Ascending aorta (tissue), 2 donors: ENCODE measurements at regions not wholly inside any gene's neighbourhood (a gene's known extent, or its start where the extent isn't known, plus 50 kb on each side); places are given as distances from the start of the nearest gene placed in this dataset.
"Not testable (repeated sequence)": the region's sequence is repeated elsewhere in the genome, so short reads cannot be mapped to it uniquely, and the experiment has no call there.

ENCODE experiments used
- DNase-seq, 2 donors: peaks; one replicate each; pipeline ENCODE4 v3.0.0-alpha.2; 2019; ENCODE audit warnings: low spot score in 2 of 2
- H3K27ac ChIP-seq, 2 donors: fragments of 200-600 bp; sonication (generic); one replicate each; pipeline ENCODE4 v1.5.1; 2016 to 2017; ENCODE audit warnings: mild to moderate bottlenecking in 1 of 2
- H3K27me3 ChIP-seq: fragments of 200-600 bp; sonication (generic); one replicate; pipeline ENCODE4 v1.5.1; 2017
- H3K36me3 ChIP-seq, 2 donors: fragments of 200-600 bp; sonication (generic); one replicate each; pipeline ENCODE4 v1.5.1; 2016
- H3K4me1 ChIP-seq, 2 donors: fragments of 200-600 bp; sonication (generic); one replicate each; pipeline ENCODE4 v1.5.1; 2016 to 2017; ENCODE audit warnings: mild to moderate bottlenecking in 1 of 2
- H3K4me3 ChIP-seq, 2 donors: fragments of 200-600 bp; sonication (generic); one replicate each; pipeline ENCODE4 v1.5.1; 2016 to 2017; ENCODE audit warnings: mild to moderate bottlenecking in 1 of 2
- H3K9me3 ChIP-seq, 2 donors: fragments of 200-600 bp; sonication (generic); one replicate each; pipeline ENCODE4 v1.5.1; 2016
- intact Hi-C: fragments of 100-400 bp; cut with DNase I; formaldehyde crosslinking; loops from one replicate; pipeline ENCODE4 v1.15.1; 2023
- TF ChIP-seq, protein P1 (sequence below), 3 experiments: fragments of 200-600 bp in 2 of 3; fragments of 450-650 bp in 1 of 3; sonication (generic) in 2 of 3; IDR thresholded peaks; one replicate each; pipeline ENCODE4 v1.5.1; 2016 to 2019; ENCODE audit warnings: antibody characterized with exemption in 3 of 3, mild to moderate bottlenecking in 1 of 3, moderate library complexity in 1 of 3

DNA sequence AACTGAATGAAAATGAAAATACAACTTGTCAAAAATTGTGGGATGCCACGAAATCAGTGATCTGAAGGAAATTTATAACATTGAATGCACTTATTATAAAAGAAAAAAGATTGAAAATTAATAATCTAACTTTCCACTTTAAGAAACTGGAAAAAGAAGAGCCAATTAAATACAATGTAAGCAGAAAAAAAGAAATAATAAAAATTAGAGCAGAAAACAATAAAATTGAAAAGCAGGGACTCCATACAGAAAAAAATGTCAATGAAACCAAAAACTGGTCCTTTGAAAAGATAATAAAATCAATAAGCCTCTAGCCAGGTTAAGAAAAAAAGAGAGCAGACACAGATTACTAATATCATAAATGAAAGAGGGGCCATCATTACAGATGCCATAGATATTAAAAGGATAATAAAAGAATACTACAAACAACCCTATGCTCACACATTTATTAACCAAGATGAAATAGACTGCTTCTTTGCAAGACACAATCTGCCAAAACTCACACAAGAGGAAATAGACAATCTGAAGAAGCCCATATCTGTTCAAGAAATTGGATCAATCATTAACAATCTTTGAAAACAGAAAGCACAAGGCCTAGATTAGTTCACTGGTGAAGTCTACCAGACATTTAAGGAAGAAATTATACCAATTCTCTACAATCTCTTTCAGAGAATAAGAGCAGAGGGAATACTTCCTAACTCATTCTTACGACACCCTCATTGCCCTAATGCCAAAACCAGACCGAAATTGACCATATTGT, 233.8 kb upstream of the NEBL start:
- no peak overlapping the region for H3K27ac ChIP-seq

DNA sequence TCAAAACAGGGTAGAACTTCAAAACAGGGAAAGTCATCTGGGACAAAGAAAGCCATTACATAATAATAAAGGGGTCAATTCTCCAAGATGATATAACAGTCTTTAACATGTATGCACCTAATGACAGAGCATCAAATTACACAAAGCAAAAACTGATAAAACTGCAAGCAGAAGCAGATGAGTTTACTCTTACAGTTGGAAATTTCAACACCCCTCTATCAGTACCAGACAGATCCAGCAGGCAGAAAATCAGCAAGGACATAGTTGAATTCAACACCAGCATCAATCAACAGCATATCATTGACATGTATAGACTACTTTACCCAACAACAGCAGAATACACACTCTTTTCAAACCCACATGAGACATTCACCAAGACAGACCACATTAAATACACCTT, 233.0 kb upstream of the NEBL start:
- H3K27ac ChIP-seq, result no peak overlapping the region
- no peaks in the 10 kb centered on the region for H3K27me3 ChIP-seq
- TF ChIP-seq, protein P1, sequence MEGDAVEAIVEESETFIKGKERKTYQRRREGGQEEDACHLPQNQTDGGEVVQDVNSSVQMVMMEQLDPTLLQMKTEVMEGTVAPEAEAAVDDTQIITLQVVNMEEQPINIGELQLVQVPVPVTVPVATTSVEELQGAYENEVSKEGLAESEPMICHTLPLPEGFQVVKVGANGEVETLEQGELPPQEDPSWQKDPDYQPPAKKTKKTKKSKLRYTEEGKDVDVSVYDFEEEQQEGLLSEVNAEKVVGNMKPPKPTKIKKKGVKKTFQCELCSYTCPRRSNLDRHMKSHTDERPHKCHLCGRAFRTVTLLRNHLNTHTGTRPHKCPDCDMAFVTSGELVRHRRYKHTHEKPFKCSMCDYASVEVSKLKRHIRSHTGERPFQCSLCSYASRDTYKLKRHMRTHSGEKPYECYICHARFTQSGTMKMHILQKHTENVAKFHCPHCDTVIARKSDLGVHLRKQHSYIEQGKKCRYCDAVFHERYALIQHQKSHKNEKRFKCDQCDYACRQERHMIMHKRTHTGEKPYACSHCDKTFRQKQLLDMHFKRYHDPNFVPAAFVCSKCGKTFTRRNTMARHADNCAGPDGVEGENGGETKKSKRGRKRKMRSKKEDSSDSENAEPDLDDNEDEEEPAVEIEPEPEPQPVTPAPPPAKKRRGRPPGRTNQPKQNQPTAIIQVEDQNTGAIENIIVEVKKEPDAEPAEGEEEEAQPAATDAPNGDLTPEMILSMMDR (IDR thresholded peaks at IDR 0.05), result no peak
- no peaks in the 10 kb centered on the region for H3K9me3 ChIP-seq
- intact Hi-C loops, result no loop called here
- H3K4me3 ChIP-seq, result no peak overlapping the region
- DNase-seq, result no peak
- H3K36me3 ChIP-seq, result no peaks in the 10 kb centered on the region
- no peaks in the 10 kb centered on the region for H3K4me1 ChIP-seq

More for the DNA sequence above, 233.8 kb upstream of the NEBL start:
- Histone ChIP-seq H3K27me3 (no peaks in the 10 kb centered on the region), H3K9me3 (no peaks in the 10 kb centered on the region), H3K36me3 (no peaks in the 10 kb centered on the region), H3K4me1 (no peaks in the 10 kb centered on the region), H3K4me3 (no peak overlapping the region)
- TF ChIP-seq, protein P1 (IDR thresholded peaks at IDR 0.05), result no peak
- DNase-seq, result no peak
- intact Hi-C loops, result no loop called here

DNA sequence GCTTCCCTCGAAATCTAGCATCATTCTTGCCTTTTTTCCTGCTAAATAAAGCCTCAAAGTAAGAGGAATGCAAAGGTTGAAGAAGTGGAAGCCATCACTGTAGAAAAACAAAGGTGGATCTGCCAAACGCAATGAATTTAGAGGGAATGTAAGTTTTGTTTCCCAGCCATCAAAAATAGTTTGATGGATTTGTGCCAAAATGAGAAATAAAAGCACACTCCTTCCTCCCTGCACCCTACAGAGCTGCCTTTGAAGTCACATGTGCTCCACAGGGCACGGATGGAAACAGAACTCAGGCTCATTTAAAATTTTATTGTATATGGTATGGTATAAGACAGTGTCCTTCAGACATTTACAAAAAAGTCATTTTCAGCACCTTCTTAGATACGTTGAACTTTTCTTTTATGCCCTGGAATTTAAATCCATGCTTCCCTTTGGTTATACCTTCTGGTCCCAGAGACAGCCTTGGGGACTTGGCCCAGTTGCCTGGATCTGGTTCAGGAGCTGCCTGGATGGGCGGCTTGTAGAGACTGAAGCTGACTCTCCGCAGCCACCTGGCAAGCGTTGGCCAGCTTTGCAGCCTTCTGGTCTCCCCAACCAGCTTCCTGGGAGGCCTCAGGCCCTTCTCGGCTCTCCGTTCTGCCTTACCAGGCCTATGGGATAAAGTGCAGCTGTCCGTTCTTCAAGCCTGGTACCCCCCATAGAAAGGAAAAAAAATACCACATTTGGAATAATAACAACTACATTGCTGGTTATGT, 228.5 kb upstream of the NEBL start:
- no peak overlapping the region for H3K27ac ChIP-seq
- H3K4me1 ChIP-seq, result no peaks in the 10 kb centered on the region
- DNase-seq, result no peak
- H3K4me3 ChIP-seq, result no peak overlapping the region
- no peaks in the 10 kb centered on the region for H3K27me3 ChIP-seq
- TF ChIP-seq, protein P1 (IDR thresholded peaks at IDR 0.05), result no peak
- H3K36me3 ChIP-seq, result no peaks in the 10 kb centered on the region
- H3K9me3 ChIP-seq, result no peaks in the 10 kb centered on the region
- intact Hi-C loops, result no loop called here

DNA sequence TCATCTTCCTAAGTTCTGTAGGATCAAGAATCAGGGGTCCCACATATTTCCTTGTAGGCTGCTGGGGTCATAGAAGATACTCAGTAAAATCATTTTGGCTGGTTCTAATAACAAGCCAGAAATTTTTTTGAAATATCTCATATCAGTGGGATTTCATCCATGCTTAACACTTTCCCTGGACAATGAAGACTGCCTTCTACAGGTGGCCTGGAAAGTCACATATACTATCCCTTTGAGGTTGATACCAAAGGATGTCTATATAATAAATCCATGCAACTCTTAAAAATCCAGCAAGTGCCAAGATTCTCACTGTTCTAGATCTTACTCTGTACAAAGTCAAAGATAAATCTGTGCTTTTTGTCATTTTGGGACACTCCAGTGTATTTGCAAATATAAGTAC, 225.8 kb upstream of the NEBL start:
- Histone ChIP-seq H3K4me1 (no peaks in the 10 kb centered on the region), H3K27ac (no peak overlapping the region), H3K27me3 (no peaks in the 10 kb centered on the region), H3K9me3 (no peaks in the 10 kb centered on the region), H3K4me3 (no peak overlapping the region), H3K36me3 (no peaks in the 10 kb centered on the region)
- DNase-seq, result no peak
- intact Hi-C loops, result no loop called here
- TF ChIP-seq, protein P1 (IDR thresholded peaks at IDR 0.05), result no peak

DNA sequence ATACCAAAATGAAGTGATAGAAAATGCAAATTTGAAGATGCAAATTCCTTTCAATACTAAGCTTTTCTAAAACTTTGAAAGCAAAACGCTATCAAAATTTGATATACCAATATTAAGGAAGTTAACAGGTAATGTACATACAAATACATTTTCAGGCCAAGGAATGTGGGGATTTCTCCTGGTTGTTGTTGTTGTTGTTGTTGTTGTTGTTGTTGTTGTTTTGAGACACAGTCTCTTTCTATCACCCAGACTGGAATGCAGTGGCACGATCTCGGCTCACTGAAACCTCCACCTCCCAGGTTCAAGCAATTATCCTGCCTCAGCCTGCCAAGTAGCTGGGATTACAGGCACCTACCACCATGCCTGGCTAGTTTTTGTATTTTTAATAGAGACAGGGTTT, 224.7 kb upstream of the NEBL start:
- DNase-seq, H3K36me3 ChIP-seq, H3K27ac ChIP-seq, H3K4me1 ChIP-seq, intact Hi-C loops, H3K27me3 ChIP-seq, H3K4me3 ChIP-seq, H3K9me3 ChIP-seq: not testable (repeated sequence)

DNA sequence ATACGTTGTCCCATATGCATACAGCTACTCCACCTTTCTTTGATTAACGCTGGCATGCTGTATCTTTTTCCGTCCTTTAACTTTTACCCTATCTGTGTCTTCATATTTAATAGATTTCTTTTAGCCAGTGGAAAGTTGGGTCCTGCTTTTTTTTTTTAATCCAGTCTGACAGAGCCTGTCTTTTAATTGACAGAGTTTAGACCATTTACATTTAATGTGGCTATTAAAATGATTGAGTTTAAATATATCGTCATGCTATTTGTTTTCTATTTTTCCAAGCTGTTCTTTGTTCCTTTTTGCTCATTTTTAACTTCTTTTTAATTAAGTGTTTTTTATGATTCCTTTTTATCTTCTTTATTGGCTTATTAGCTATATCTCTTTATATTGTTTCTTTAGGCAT, 217.6 kb upstream of the NEBL start:
- H3K36me3 ChIP-seq, result no peaks in the 10 kb centered on the region
- TF ChIP-seq, protein P1 (IDR thresholded peaks at IDR 0.05), result no peak
- H3K27me3 ChIP-seq, result no peaks in the 10 kb centered on the region
- H3K9me3 ChIP-seq, result peaks cover 0 to 4% of the 10 kb centered on the region in 2 donors
- H3K4me3 ChIP-seq, result no peak overlapping the region
- no peak for DNase-seq
- intact Hi-C loops, result no loop called here
- H3K27ac ChIP-seq, result no peak overlapping the region
- no peaks in the 10 kb centered on the region for H3K4me1 ChIP-seq
